ENCODE measurements at regions not wholly inside any gene's neighbourhood (a gene's known extent, or its start where the extent isn't known, plus 50 kb on each side); places are given as distances from the start of the nearest gene placed in this dataset.

DNA sequence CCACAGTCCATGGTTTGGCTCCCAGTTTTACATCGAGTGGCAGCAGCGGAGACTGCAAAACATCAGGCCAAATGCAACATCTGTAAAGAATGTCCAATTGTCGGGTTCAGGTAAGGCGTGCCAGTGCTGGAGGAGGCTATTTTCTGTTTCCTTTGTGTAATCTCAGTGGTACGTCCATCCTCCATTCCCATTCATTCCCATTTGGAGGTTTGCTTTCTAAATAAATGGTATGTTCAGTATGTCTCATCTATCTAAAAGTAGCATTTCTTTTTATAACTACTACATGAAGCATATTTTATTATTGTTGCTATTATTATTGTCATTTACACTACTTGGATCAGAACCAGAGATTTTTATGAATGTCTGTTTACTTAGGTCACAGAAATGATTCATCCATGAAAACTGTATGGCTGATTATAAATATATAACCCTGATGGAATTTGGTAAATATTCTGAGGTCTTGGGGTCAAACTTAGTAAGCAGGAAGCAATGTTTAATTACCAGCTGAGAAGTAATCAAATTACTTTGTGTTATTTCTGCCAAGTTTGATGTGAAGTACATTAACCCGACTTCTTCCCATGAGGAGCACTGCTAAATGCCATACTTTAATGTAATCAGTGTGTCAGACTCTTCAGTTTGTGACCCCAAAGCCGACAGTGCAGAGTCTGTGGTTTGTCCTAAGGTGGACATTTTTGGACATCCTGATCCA is 512.9 kb downstream of the UTRN start:
- Histone ChIP-seq H3K4me3 (ENCODE audit: low read depth in 1 of 2, low read length in 2 of 2) (no peak overlapping the region), H3K27ac (ENCODE audit: low read depth, low read length) (no peak overlapping the region), H3K9me3 (ENCODE audit: low read length) (no peaks in the 10 kb centered on the region), H3K9ac (ENCODE audit: low read length) (no peak overlapping the region), H3K4me1 (ENCODE audit: insufficient read depth, low read length) (no peaks in the 10 kb centered on the region), H3K27me3 (ENCODE audit: control insufficient read depth in 1 of 2, insufficient read depth in 2 of 2, low read length in 2 of 2) (no peaks in the 10 kb centered on the region), H3K36me3 (ENCODE audit: insufficient read depth, low read length) (peaks cover 7% of the 10 kb centered on the region)

DNA sequence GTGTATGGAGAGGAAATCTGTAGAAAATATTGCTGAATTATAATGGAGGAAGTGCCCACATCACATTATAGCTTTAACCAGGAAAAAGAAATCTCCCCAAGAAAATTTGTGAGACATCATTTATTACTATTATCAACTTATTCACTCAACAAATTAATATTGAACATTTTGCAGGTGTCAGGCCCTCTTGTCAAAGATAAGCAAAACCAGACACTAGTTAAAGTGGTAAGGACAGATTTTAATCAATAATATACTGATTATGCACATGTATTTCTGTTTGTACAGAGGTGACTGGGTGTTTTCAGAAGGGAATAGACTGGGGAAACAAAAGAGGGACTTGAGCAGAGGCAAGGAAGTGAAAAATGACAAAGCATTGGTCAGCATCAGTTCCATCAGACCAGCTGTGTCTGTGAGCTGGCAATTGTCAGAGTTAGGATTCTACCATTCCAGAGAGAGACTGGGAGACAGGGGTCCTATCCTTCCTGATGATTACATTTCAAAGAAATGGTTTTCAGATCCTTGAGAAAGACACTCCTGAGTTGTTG is 519.2 kb downstream of the UTRN start:
- Histone ChIP-seq H3K27me3 (ENCODE audit: control insufficient read depth in 1 of 2, insufficient read depth in 2 of 2, low read length in 2 of 2) (no peaks in the 10 kb centered on the region), H3K36me3 (ENCODE audit: insufficient read depth, low read length) (no peaks in the 10 kb centered on the region), H3K4me3 (ENCODE audit: low read depth in 1 of 2, low read length in 2 of 2) (no peak overlapping the region), H3K4me1 (ENCODE audit: insufficient read depth, low read length) (no peaks in the 10 kb centered on the region), H3K27ac (ENCODE audit: low read depth, low read length) (no peak overlapping the region), H3K9ac (ENCODE audit: low read length) (no peak overlapping the region), H3K9me3 (ENCODE audit: low read length) (no peaks in the 10 kb centered on the region)

DNA sequence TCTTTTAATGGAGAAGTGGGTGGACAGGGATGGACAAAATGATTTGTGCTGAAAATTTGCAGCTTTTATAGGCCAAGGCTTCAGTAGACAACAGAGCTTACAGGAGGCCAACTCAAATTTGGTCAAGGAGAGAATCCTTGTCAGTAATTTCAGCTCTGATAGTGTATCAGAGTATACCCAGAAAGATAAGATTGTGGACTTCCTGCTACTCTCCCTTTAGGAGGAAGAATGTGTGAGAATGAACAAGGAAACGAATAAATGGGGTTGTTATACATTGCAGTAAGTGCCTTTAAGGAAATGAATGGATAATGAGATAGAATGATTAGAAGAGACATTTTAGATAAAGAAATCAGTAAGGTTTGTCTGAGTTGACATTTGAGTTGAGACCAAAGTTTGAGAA is 519.9 kb downstream of the UTRN start:
- Histone ChIP-seq H3K36me3 (ENCODE audit: insufficient read depth, low read length) (no peaks in the 10 kb centered on the region), H3K4me1 (ENCODE audit: insufficient read depth, low read length) (no peaks in the 10 kb centered on the region), H3K9ac (ENCODE audit: low read length) (no peak overlapping the region), H3K9me3 (ENCODE audit: low read length) (no peaks in the 10 kb centered on the region), H3K27ac (ENCODE audit: low read depth, low read length) (no peak overlapping the region), H3K4me3 (ENCODE audit: low read depth in 1 of 2, low read length in 2 of 2) (no peak overlapping the region), H3K27me3 (ENCODE audit: control insufficient read depth in 1 of 2, insufficient read depth in 2 of 2, low read length in 2 of 2) (no peaks in the 10 kb centered on the region)

DNA sequence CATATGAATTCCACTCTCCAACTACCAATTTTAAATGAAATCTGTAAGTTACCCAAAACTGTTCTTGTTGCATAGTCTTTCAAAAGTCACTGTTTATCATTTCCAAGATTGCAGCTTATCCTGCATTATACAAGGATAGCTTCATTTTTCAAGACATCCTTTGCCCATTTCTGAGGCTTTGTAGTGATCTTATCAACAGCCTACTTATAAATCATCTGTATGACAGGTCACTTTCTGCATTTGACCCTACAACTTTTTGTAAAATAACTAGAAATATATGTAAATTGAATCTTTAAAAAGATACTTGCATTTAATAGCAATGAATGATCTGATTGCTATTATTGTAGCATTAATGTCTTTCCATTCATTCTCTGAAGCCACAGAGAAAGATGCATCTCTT is 521.1 kb downstream of the UTRN start:
- H3K9me3 ChIP-seq (ENCODE audit: low read length) = no peaks in the 10 kb centered on the region
- H3K9ac ChIP-seq (ENCODE audit: low read length) = no peak overlapping the region
- no peaks in the 10 kb centered on the region for H3K4me1 ChIP-seq (ENCODE audit: insufficient read depth, low read length)
- no peaks in the 10 kb centered on the region for H3K27me3 ChIP-seq (ENCODE audit: control insufficient read depth in 1 of 2, insufficient read depth in 2 of 2, low read length in 2 of 2)
- no peaks in the 10 kb centered on the region for H3K36me3 ChIP-seq (ENCODE audit: insufficient read depth, low read length)
- H3K4me3 ChIP-seq (ENCODE audit: low read depth in 1 of 2, low read length in 2 of 2) = no peak overlapping the region
- H3K27ac ChIP-seq (ENCODE audit: low read depth, low read length) = no peak overlapping the region

DNA sequence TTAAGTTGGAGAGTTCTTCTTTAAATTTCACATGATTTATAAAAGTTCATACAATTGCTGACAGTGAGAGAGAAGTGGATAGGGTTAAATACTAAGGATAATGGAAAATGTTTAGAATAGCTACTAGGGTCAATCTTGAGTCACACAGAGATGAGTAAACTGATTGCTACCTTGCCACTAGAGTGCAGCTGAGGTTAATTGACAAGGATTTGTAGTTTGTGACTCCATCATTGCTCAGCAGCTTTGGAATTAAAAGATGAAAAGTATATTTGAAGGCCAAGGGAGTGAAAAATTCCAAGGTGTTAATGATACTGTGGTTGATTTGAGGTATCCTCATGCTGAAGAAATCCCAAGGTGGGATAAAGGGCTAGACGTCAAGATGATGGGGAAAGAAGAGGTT is 524.0 kb downstream of the UTRN start:
- Histone ChIP-seq H3K27ac (ENCODE audit: low read depth, low read length) (no peak overlapping the region), H3K9me3 (ENCODE audit: low read length) (no peaks in the 10 kb centered on the region), H3K4me3 (ENCODE audit: low read depth in 1 of 2, low read length in 2 of 2) (no peak overlapping the region), H3K9ac (ENCODE audit: low read length) (no peak overlapping the region), H3K4me1 (ENCODE audit: insufficient read depth, low read length) (no peaks in the 10 kb centered on the region), H3K36me3 (ENCODE audit: insufficient read depth, low read length) (no peaks in the 10 kb centered on the region), H3K27me3 (ENCODE audit: control insufficient read depth in 1 of 2, insufficient read depth in 2 of 2, low read length in 2 of 2) (no peaks in the 10 kb centered on the region)

DNA sequence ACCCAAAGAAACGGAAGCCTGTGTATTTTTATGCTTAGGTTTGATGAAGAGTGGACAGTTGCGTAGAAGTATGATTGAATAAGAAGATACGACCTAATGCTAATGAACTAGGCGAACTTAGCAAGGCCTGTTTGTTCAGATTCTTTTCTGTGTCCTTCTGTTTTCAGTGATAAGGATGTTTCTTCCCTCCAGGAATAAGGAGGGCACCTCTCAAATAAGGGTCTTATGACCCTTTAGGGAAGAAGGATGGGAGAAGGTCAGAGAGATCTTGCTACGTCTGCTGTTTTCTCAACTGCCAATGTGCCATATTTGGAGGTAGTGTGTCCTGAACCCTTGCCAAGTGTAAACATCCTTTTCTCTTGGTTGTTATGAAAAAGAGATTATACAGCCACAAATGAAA is 524.8 kb downstream of the UTRN start:
- no peak overlapping the region for H3K4me3 ChIP-seq (ENCODE audit: low read depth in 1 of 2, low read length in 2 of 2)
- no peaks in the 10 kb centered on the region for H3K4me1 ChIP-seq (ENCODE audit: insufficient read depth, low read length)
- H3K9me3 ChIP-seq (ENCODE audit: low read length) = no peaks in the 10 kb centered on the region
- H3K36me3 ChIP-seq (ENCODE audit: insufficient read depth, low read length) = no peaks in the 10 kb centered on the region
- no peaks in the 10 kb centered on the region for H3K27me3 ChIP-seq (ENCODE audit: control insufficient read depth in 1 of 2, insufficient read depth in 2 of 2, low read length in 2 of 2)
- H3K27ac ChIP-seq (ENCODE audit: low read depth, low read length) = no peak overlapping the region
- H3K9ac ChIP-seq (ENCODE audit: low read length) = no peak overlapping the region

DNA sequence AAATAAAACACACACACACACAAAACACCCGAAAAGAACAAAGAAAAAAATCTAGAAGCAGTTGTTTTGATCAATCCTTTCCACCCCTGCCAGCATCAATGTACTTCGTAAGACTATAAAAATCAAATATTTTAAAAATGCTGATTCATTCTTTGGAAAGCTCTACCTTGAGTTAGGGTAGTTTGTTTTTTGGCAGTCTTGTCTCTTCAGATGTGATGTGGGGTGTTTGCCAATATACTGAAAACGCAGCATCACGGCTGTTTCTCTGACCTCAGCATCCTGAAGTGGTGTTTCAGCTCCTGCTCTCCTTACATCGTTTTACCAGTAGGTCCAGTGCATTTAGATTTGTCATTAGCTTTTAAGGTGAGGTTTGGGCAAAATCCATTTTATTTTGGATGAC is 526.0 kb downstream of the UTRN start:
- H3K4me1 ChIP-seq (ENCODE audit: insufficient read depth, low read length) = no peaks in the 10 kb centered on the region
- H3K9ac ChIP-seq (ENCODE audit: low read length) = no peak overlapping the region

DNA sequence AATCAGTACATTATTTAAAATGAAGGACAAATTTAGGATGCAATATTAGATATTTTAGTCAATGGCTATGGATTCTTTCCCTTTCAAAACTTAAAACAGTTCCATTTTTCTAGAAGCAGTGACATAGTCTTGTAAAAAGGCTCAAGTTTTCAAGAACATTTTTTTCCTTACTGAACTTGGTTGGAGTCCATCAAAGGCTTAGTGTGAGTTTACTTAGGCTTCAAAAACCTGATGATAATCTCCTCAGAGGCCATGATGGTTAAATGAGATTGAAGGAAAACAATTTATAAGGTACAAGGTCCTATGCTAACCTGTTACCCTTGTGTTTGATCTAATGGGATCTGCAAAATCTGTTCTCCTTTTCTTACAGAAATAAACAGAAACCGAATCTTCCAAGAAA is 531.8 kb downstream of the UTRN start:
- Histone ChIP-seq H3K27ac (ENCODE audit: low read depth, low read length) (no peak overlapping the region), H3K27me3 (ENCODE audit: control insufficient read depth in 1 of 2, insufficient read depth in 2 of 2, low read length in 2 of 2) (no peaks in the 10 kb centered on the region), H3K36me3 (ENCODE audit: insufficient read depth, low read length) (no peaks in the 10 kb centered on the region)

More for the DNA sequence above, 526.0 kb downstream of the UTRN start:
- no peak overlapping the region for H3K27ac ChIP-seq (ENCODE audit: low read depth, low read length)
- no peaks in the 10 kb centered on the region for H3K9me3 ChIP-seq (ENCODE audit: low read length)
- no peaks in the 10 kb centered on the region for H3K27me3 ChIP-seq (ENCODE audit: control insufficient read depth in 1 of 2, insufficient read depth in 2 of 2, low read length in 2 of 2)
- no peaks in the 10 kb centered on the region for H3K36me3 ChIP-seq (ENCODE audit: insufficient read depth, low read length)
- no peak overlapping the region for H3K4me3 ChIP-seq (ENCODE audit: low read depth in 1 of 2, low read length in 2 of 2)

DNA sequence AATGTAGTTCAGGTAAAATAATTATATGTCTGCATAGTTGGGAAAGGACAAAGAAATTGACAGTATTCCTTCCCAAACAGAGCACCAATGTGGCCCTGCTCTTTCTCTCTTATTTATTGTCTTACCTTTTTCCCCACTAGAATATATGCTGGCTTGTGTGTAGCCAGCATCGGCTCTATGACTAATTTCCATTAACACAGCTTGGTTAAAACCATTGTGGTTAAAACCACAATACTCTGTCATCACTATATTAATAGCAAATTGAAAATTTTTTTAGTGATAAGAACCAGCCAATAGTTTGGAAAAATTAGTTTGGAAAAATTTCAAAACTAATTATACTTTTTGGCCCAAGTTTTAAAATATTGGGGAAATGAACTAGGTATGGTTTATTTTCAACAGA is 535.1 kb downstream of the UTRN start:
- Histone ChIP-seq H3K4me3 (ENCODE audit: low read depth in 1 of 2, low read length in 2 of 2) (no peak overlapping the region), H3K9me3 (ENCODE audit: low read length) (no peaks in the 10 kb centered on the region), H3K36me3 (ENCODE audit: insufficient read depth, low read length) (no peaks in the 10 kb centered on the region), H3K9ac (ENCODE audit: low read length) (no peak overlapping the region), H3K27me3 (ENCODE audit: control insufficient read depth in 1 of 2, insufficient read depth in 2 of 2, low read length in 2 of 2) (no peaks in the 10 kb centered on the region), H3K4me1 (ENCODE audit: insufficient read depth, low read length) (no peaks in the 10 kb centered on the region), H3K27ac (ENCODE audit: low read depth, low read length) (no peak overlapping the region)

More for the DNA sequence above, 531.8 kb downstream of the UTRN start:
- H3K4me1 ChIP-seq (ENCODE audit: insufficient read depth, low read length) = no peaks in the 10 kb centered on the region
- no peak overlapping the region for H3K9ac ChIP-seq (ENCODE audit: low read length)
- no peaks in the 10 kb centered on the region for H3K9me3 ChIP-seq (ENCODE audit: low read length)
- H3K4me3 ChIP-seq (ENCODE audit: low read depth in 1 of 2, low read length in 2 of 2) = no peak overlapping the region

DNA sequence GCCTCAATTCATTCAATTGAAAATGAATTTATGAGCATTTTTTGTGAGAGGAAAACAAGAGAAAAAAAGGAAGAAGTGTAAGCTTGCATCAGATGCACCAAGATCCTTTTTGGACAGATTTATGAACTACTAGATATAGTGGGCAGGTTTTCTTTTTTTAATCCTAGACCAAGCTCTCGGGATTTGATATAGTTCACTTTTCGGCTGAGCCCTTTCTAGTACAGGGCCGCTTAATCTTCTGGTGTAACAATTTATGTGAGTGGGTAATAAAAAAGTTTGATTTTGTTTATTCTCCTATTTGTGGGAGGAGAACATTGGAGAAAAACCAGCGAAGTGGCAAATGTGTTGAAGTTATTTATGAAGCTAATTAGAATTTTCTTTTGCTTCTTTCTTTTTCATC is 538.0 kb downstream of the UTRN start:
- Histone ChIP-seq H3K27ac (ENCODE audit: low read depth, low read length) (no peak overlapping the region), H3K9ac (ENCODE audit: low read length) (no peak overlapping the region), H3K27me3 (ENCODE audit: control insufficient read depth in 1 of 2, insufficient read depth in 2 of 2, low read length in 2 of 2) (no peaks in the 10 kb centered on the region), H3K9me3 (ENCODE audit: low read length) (no peaks in the 10 kb centered on the region), H3K4me3 (ENCODE audit: low read depth in 1 of 2, low read length in 2 of 2) (no peak overlapping the region), H3K4me1 (ENCODE audit: insufficient read depth, low read length) (no peaks in the 10 kb centered on the region), H3K36me3 (ENCODE audit: insufficient read depth, low read length) (no peaks in the 10 kb centered on the region)

DNA sequence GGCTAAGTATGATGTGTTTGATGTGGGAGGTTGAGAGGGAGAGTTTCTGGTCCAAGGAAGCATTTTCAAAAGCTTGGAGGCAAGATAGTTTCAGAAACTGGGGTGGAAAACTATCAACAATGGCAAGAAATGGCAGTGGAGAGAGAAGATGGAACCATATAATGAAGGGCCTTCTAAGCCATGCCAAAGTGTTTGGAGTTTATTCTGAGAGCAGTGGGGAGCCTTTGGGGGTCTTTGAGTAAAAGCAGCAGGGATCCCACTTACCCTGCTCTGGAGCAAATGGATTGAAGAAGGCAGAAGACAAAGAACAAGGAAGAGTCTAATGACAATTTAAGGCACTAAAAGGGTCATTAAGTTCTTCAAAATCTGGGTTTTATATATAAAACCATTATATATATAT is 538.9 kb downstream of the UTRN start:
- no peaks in the 10 kb centered on the region for H3K4me1 ChIP-seq (ENCODE audit: insufficient read depth, low read length)
- H3K4me3 ChIP-seq (ENCODE audit: low read depth in 1 of 2, low read length in 2 of 2) = no peak overlapping the region
- no peaks in the 10 kb centered on the region for H3K27me3 ChIP-seq (ENCODE audit: control insufficient read depth in 1 of 2, insufficient read depth in 2 of 2, low read length in 2 of 2)
- no peak overlapping the region for H3K27ac ChIP-seq (ENCODE audit: low read depth, low read length)
- no peaks in the 10 kb centered on the region for H3K36me3 ChIP-seq (ENCODE audit: insufficient read depth, low read length)
- H3K9ac ChIP-seq (ENCODE audit: low read length) = no peak overlapping the region
- H3K9me3 ChIP-seq (ENCODE audit: low read length) = no peaks in the 10 kb centered on the region

DNA sequence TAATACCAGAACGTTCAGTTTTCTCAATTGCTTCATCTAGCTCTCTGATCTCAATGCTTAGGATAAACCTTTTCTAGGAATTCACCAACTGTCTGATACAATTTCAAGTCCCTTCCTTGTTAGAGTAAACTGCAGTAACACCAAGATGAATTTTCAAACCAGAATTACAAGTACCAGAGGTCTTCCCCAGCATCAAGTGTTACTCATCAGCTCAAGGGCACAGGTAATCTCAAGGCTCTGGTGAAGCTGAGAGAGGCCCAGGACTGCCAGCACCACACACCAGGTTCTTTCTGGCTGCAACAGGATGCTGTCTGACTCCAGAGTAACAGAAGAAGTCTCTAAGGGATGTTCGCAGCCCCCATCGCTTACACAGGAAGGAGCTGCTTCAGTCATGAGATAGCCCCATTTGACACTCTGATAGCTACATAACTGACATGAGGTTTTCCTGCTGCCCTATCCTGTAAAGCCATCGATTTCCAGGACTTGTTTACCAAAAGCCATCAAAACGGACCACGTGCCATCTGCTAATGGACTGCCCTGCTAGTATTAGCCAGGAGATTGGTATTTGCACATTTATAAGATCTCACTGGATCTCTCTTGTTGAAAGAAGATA is 549.4 kb downstream of the UTRN start:
- no peaks in the 10 kb centered on the region for H3K4me1 ChIP-seq (ENCODE audit: insufficient read depth, low read length)
- no peaks in the 10 kb centered on the region for H3K27me3 ChIP-seq (ENCODE audit: control insufficient read depth in 1 of 2, insufficient read depth in 2 of 2, low read length in 2 of 2)
- H3K4me3 ChIP-seq (ENCODE audit: low read depth in 1 of 2, low read length in 2 of 2) = no peak overlapping the region
- H3K9me3 ChIP-seq (ENCODE audit: low read length) = no peaks in the 10 kb centered on the region
- H3K9ac ChIP-seq (ENCODE audit: low read length) = no peak overlapping the region
- peaks cover 18% of the 10 kb centered on the region for H3K36me3 ChIP-seq (ENCODE audit: insufficient read depth, low read length)
- no peak overlapping the region for H3K27ac ChIP-seq (ENCODE audit: low read depth, low read length)
